HCT116 (cell line): ENCODE measurements at regions not wholly inside any gene's neighbourhood (a gene's known extent, or its start where the extent isn't known, plus 50 kb on each side); places are given as distances from the start of the nearest gene placed in this dataset.

ENCODE experiments used
- ATF3 ChIP-seq: IDR thresholded peaks from 2 replicates; pipeline ENCODE4 v1.6.1; 2012
- CTCF ChIP-seq, 3 experiments: fragments of 200-600 bp in 1 of 3; sonication (generic) in 1 of 3; IDR thresholded peaks in 2 of 3; conservative IDR thresholded peaks in 1 of 3; 2 replicates each; pipeline ENCODE4 v1.5.1; 2012 to 2017; ENCODE audit warnings: low read depth in 2 of 3, low read length in 2 of 3, antibody characterized with exemption in 1 of 3, borderline replicate concordance in 1 of 3, control low read depth in 1 of 3, mild to moderate bottlenecking in 1 of 3, mixed read lengths in 1 of 3, mixed run types in 1 of 3, moderate library complexity in 1 of 3; ENCODE audit not compliant: insufficient read depth in 1 of 3
- EZH2 ChIP-seq: fragments of 200-600 bp; sonication (generic); IDR thresholded peaks from 2 replicates; pipeline ENCODE4 v1.6.1; 2017; ENCODE audit warnings: antibody characterized with exemption, mixed run types
- FOSL1 ChIP-seq: IDR thresholded peaks from 2 replicates; pipeline ENCODE4 v1.6.1; 2012; ENCODE audit warnings: low read depth
- MAX ChIP-seq: IDR thresholded peaks from 2 replicates; pipeline ENCODE4 v1.6.1; 2012
- POLR2A ChIP-seq: IDR thresholded peaks from 2 replicates; pipeline ENCODE4 v1.7.0; 2011; ENCODE audit warnings: borderline replicate concordance; ENCODE audit not compliant: insufficient read depth, insufficient read length; ENCODE audit errors: extremely low read depth
- SRF ChIP-seq: IDR thresholded peaks from 2 replicates; pipeline ENCODE4 v1.6.1; 2012; ENCODE audit warnings: low read depth
- TCF7L2 ChIP-seq: IDR thresholded peaks from 2 replicates; pipeline ENCODE4 v1.7.0; 2011; ENCODE audit warnings: borderline replicate concordance, inconsistent platforms; ENCODE audit not compliant: insufficient read depth, insufficient read length; ENCODE audit errors: extremely low read depth
- YY1 ChIP-seq: IDR thresholded peaks from 2 replicates; pipeline ENCODE4 v1.6.1; 2011; ENCODE audit warnings: low read length, low read depth, moderate library complexity, mild to moderate bottlenecking; ENCODE audit not compliant: insufficient replicate concordance; ENCODE audit errors: extremely low read depth
- ZNF274 ChIP-seq: fragments of 200-500 bp; sonication (Bioruptor generic); IDR thresholded peaks from 2 replicates; pipeline ENCODE4 v1.6.1; 2014; ENCODE audit warnings: mild to moderate bottlenecking, low read depth, low read length, inconsistent platforms

- no peak for TF ChIP-seq TCF7L2
- no peak for TF ChIP-seq FOSL1
- no peak for TF ChIP-seq ZNF274
- TF ChIP-seq CTCF (IDR thresholded peaks at IDR 0.05 in 2 of 3, conservative IDR thresholded peaks at IDR 0.05 in 1 of 3; ENCODE audit: borderline replicate concordance in 1 of 3, insufficient read depth in 1 of 3, low read depth in 2 of 3, low read length in 2 of 3), result no peak
- no peak for TF ChIP-seq POLR2A
- TF ChIP-seq SRF, result no peak
- no peak for TF ChIP-seq MAX
- no peak for TF ChIP-seq YY1
- no peak for TF ChIP-seq ATF3
- no peak for TF ChIP-seq EZH2
Observed at GRCh38 chr2:39894082-39894481, 115.0 kb upstream of the THUMPD2 start.
